ENCODE measurements at regions not wholly inside any gene's neighbourhood (a gene's known extent, or its start where the extent isn't known, plus 50 kb on each side); places are given as distances from the start of the nearest gene placed in this dataset.
A peak's percentile ranks its signal among the peaks of the same experiment; 100 is the strongest.

GRCh38 chr6:137664183-137664582 lies 170.0 kb upstream of the OLIG3 start:
- no peak for TF ChIP-seq EZH2 (IDR thresholded peaks at IDR 0.05; ENCODE audit: low read length, missing control alignments)
- TF ChIP-seq CTCF (conservative IDR thresholded peaks at IDR 0.05 in 1 of 2, IDR thresholded peaks at IDR 0.05 in 1 of 2; ENCODE audit: low read depth in 1 of 2, low read length in 2 of 2), result no peak

GRCh38 chr6:137665342-137665934 lies 171.2 kb upstream of the OLIG3 start:
- Histone ChIP-seq H3K4me2 (ENCODE audit: extremely low read depth, insufficient read depth, low read length) (no peak overlapping the region), H3K79me2 (ENCODE audit: control insufficient read depth, insufficient read depth, low read length) (no peaks in the 10 kb centered on the region), H2AFZ (ENCODE audit: low read length) (no peak overlapping the region), H3K4me1 (ENCODE audit: control insufficient read depth, extremely low read depth, insufficient read depth, low read length) (no peaks in the 10 kb centered on the region), H3K4me3 (replicated peaks in 1 of 4; ENCODE audit: control extremely low read depth in 1 of 4, insufficient read depth in 1 of 4, low read depth in 3 of 4, low read length in 4 of 4) (no peak overlapping the region), H3K9ac (ENCODE audit: insufficient read depth, low read length) (no peak overlapping the region), H3K27ac (ENCODE audit: insufficient read depth, low read length) (no peak overlapping the region), H3K36me3 (ENCODE audit: control insufficient read depth, insufficient read depth, low read length) (no peaks in the 10 kb centered on the region), H3K27me3 (ENCODE audit: control insufficient read depth, insufficient read depth, low read length) (no peaks in the 10 kb centered on the region), H3K9me3 (ENCODE audit: control insufficient read depth, insufficient read depth, low read depth, low read length) (no peaks in the 10 kb centered on the region), H4K20me1 (ENCODE audit: control insufficient read depth, extremely low read depth, insufficient read depth, low read length) (no peaks in the 10 kb centered on the region)
- DNase-seq (ENCODE audit: low read depth in 2 of 2), result no peak
- TF ChIP-seq CTCF (conservative IDR thresholded peaks at IDR 0.05 in 1 of 2, IDR thresholded peaks at IDR 0.05 in 1 of 2; ENCODE audit: low read depth in 1 of 2, low read length in 2 of 2), result no peak
- TF ChIP-seq EZH2 (IDR thresholded peaks at IDR 0.05; ENCODE audit: low read length, missing control alignments), result no peak

More at GRCh38 chr6:137664183-137664582, 170.0 kb upstream of the OLIG3 start:
- Histone ChIP-seq H3K9me3 (ENCODE audit: control insufficient read depth, insufficient read depth, low read depth, low read length) (no peaks in the 10 kb centered on the region), H4K20me1 (ENCODE audit: control insufficient read depth, extremely low read depth, insufficient read depth, low read length) (no peaks in the 10 kb centered on the region), H3K4me1 (ENCODE audit: control insufficient read depth, extremely low read depth, insufficient read depth, low read length) (no peaks in the 10 kb centered on the region), H3K27me3 (ENCODE audit: control insufficient read depth, insufficient read depth, low read length) (no peaks in the 10 kb centered on the region), H2AFZ (ENCODE audit: low read length) (no peak overlapping the region), H3K36me3 (ENCODE audit: control insufficient read depth, insufficient read depth, low read length) (no peaks in the 10 kb centered on the region), H3K79me2 (ENCODE audit: control insufficient read depth, insufficient read depth, low read length) (no peaks in the 10 kb centered on the region), H3K9ac (ENCODE audit: insufficient read depth, low read length) (no peak overlapping the region), H3K4me3 (replicated peaks in 1 of 4; ENCODE audit: control extremely low read depth in 1 of 4, insufficient read depth in 1 of 4, low read depth in 3 of 4, low read length in 4 of 4) (no peak overlapping the region), H3K27ac (ENCODE audit: insufficient read depth, low read length) (no peak overlapping the region), H3K4me2 (ENCODE audit: extremely low read depth, insufficient read depth, low read length) (no peak overlapping the region)
- DNase-seq (ENCODE audit: low read depth in 2 of 2), result no peak

GRCh38 chr6:137666202-137666774 lies 172.1 kb upstream of the OLIG3 start:
- Histone ChIP-seq H3K27me3 (ENCODE audit: control insufficient read depth, insufficient read depth, low read length) (no peaks in the 10 kb centered on the region), H2AFZ (ENCODE audit: low read length) (no peak overlapping the region), H3K36me3 (ENCODE audit: control insufficient read depth, insufficient read depth, low read length) (no peaks in the 10 kb centered on the region), H4K20me1 (ENCODE audit: control insufficient read depth, extremely low read depth, insufficient read depth, low read length) (no peaks in the 10 kb centered on the region), H3K4me3 (replicated peaks in 1 of 4; ENCODE audit: control extremely low read depth in 1 of 4, insufficient read depth in 1 of 4, low read depth in 3 of 4, low read length in 4 of 4) (no peak overlapping the region), H3K9me3 (ENCODE audit: control insufficient read depth, insufficient read depth, low read depth, low read length) (no peaks in the 10 kb centered on the region), H3K4me1 (ENCODE audit: control insufficient read depth, extremely low read depth, insufficient read depth, low read length) (no peaks in the 10 kb centered on the region), H3K4me2 (ENCODE audit: extremely low read depth, insufficient read depth, low read length) (peak overlapping the region; percentile 3), H3K79me2 (ENCODE audit: control insufficient read depth, insufficient read depth, low read length) (no peaks in the 10 kb centered on the region), H3K9ac (ENCODE audit: insufficient read depth, low read length) (no peak overlapping the region), H3K27ac (ENCODE audit: insufficient read depth, low read length) (no peak overlapping the region)
- no peak for TF ChIP-seq CTCF (conservative IDR thresholded peaks at IDR 0.05 in 1 of 2, IDR thresholded peaks at IDR 0.05 in 1 of 2; ENCODE audit: low read depth in 1 of 2, low read length in 2 of 2)
- no peak for TF ChIP-seq EZH2 (IDR thresholded peaks at IDR 0.05; ENCODE audit: low read length, missing control alignments)
- no peak for DNase-seq (ENCODE audit: low read depth in 2 of 2)
